Tibial artery (tissue), 4 donors: ENCODE measurements at regions not wholly inside any gene's neighbourhood (a gene's known extent, or its start where the extent isn't known, plus 50 kb on each side); places are given as distances from the start of the nearest gene placed in this dataset.

ENCODE experiments used
- DNase-seq, 2 donors: peaks; one replicate each; pipeline ENCODE4 v3.0.0-alpha.2; 2019
- H3K27ac ChIP-seq, 2 donors: fragments of 200-600 bp; sonication (generic) in 1 of 2; 1 replicate in 1 of 2; 2 replicates in 1 of 2; pipeline ENCODE4 v1.5.1; 2018 to 2019; ENCODE audit warnings: mild to moderate bottlenecking in 1 of 2
- H3K27me3 ChIP-seq, 2 donors: fragments of 200-600 bp; sonication (generic) in 1 of 2; one replicate each; pipeline versions ENCODE4 v1.5.1 to v1.6.0; 2016 to 2019
- H3K36me3 ChIP-seq, 3 donors: fragments of 200-600 bp; sonication (generic) in 2 of 3; one replicate each; pipeline ENCODE4 v1.5.1; 2016 to 2019; ENCODE audit warnings: mild to moderate bottlenecking in 2 of 3
- H3K4me1 ChIP-seq, 4 donors: fragments of 200-600 bp; sonication (generic) in 2 of 4; 1 replicate in 3 of 4; 2 replicates in 1 of 4; pipeline ENCODE4 v1.5.1; 2016 to 2019
- H3K4me3 ChIP-seq, 2 donors: fragments of 200-600 bp; sonication (generic) in 1 of 2; 1 replicate in 1 of 2; 2 replicates in 1 of 2; pipeline ENCODE4 v1.5.1; 2018 to 2019; ENCODE audit warnings: mild to moderate bottlenecking in 2 of 2
- H3K9me3 ChIP-seq, 3 donors: fragments of 200-600 bp; sonication (generic) in 1 of 3; one replicate each; pipeline ENCODE4 v1.5.1; 2016 to 2019
- intact Hi-C: fragments of 100-400 bp; cut with DNase I; formaldehyde crosslinking; loops from one replicate; pipeline ENCODE4 v1.15.0; 2023; ENCODE audit warnings: low total_unique reads
- TF ChIP-seq, protein P1 (sequence below), 2 experiments: fragments of 200-600 bp in 1 of 2; fragments of 450-650 bp in 1 of 2; IDR thresholded peaks; one replicate each; pipeline ENCODE4 v1.5.1; 2017 to 2019; ENCODE audit warnings: antibody characterized with exemption in 2 of 2, mild to moderate bottlenecking in 1 of 2, moderate library complexity in 1 of 2

DNA sequence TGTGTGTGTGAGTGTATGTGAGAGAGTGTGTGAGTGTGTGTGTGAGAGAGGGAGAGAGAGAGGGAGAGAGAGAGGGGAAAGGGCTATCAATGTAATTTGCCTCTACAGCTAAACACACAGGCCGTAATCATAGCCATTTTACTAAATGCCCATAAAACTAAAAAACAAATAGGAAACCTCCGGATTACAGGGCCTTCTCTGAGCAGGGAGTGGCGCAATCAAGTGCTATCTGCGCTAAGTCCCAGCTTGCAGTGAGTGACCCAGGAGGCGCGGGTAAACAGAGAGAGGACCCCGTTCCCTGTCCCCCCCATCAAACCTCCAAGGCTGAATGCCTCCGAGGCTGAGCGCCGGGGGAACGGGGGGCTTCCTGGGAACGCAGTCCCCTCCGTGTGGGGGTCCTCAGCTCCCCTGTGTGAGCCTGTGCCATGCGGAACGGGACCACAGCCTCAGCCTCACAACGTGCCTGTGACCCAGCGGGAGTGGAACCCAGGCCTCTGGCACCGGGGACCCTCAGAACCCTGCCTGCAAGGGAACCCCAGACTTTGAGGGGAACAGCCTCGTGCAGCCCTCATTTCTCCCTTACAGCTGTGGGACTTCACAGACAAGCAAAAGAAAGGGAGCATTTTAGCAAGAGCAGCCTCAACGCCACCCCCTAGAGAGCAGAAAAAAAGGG, 54.7 kb upstream of the ID2 start:
- Histone ChIP-seq H3K27ac (no peak overlapping the region), H3K27me3 (no peaks in the 10 kb centered on the region), H3K4me3 (no peak overlapping the region), H3K9me3 (no peaks in the 10 kb centered on the region), H3K36me3 (no peaks in the 10 kb centered on the region), H3K4me1 (no peaks in the 10 kb centered on the region)
- TF ChIP-seq, protein P1, sequence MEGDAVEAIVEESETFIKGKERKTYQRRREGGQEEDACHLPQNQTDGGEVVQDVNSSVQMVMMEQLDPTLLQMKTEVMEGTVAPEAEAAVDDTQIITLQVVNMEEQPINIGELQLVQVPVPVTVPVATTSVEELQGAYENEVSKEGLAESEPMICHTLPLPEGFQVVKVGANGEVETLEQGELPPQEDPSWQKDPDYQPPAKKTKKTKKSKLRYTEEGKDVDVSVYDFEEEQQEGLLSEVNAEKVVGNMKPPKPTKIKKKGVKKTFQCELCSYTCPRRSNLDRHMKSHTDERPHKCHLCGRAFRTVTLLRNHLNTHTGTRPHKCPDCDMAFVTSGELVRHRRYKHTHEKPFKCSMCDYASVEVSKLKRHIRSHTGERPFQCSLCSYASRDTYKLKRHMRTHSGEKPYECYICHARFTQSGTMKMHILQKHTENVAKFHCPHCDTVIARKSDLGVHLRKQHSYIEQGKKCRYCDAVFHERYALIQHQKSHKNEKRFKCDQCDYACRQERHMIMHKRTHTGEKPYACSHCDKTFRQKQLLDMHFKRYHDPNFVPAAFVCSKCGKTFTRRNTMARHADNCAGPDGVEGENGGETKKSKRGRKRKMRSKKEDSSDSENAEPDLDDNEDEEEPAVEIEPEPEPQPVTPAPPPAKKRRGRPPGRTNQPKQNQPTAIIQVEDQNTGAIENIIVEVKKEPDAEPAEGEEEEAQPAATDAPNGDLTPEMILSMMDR (IDR thresholded peaks at IDR 0.05), result no peak
- intact Hi-C loops, result no loop called here
- DNase-seq, result no peak

DNA sequence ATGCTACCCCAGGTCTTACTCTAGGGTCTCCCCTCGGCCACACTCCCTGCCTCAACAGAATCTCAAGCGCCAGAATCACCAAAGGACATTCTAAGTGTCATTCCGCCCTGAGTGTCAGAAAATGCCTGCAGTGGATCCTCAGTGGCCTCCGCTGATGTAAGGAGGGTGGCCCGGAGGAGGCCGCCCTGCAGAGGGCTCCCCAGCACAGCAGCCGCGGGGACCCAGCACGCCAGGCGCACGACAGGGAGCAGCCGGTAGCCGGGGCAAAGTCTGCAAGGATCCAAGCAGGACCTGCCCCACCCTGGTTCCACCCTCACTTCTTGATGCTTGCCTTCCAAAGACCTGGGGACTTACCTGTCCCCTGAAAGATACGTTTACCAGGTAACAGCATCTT, 54.2 kb upstream of the ID2 start:
- intact Hi-C loops, result no loop called here
- H3K36me3 ChIP-seq, result no peaks in the 10 kb centered on the region
- TF ChIP-seq, protein P1 (IDR thresholded peaks at IDR 0.05), result no peak
- H3K4me1 ChIP-seq, result no peaks in the 10 kb centered on the region
- no peak for DNase-seq
- no peak overlapping the region for H3K27ac ChIP-seq
- H3K9me3 ChIP-seq, result no peaks in the 10 kb centered on the region
- H3K4me3 ChIP-seq, result no peak overlapping the region
- H3K27me3 ChIP-seq, result no peaks in the 10 kb centered on the region

DNA sequence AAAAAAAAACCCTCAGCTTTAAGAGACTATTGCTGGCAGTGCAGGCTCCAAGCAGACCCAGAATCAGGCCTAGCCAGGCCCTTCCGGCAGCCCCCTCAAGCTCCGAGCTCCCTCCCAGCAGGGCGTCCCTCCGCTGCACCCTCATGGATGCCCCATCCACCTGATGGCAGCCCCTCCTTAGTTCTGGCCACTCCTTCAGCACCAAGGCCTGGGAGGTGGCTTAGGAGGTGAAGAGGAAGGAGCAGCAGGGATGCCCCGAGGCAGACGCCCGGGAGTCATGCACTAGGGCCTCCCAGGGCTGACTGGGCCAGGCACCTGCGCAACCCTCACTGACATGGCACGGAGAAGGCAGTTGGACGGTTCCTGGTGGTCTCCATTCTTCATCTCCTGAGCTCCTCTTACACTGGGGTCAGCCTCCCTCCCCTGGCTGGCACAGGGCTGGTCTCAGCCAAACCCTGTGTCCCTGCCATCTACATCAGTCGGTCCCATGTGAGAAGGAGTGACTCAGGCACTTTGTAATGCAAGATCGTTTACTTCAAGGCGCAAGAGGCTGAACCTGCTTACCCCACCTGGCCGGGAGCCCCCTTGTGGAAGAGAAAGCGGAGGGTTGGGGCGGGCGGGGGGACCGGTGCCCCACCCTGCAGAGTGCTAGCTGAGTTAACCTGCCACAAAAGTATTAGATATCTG, 53.5 kb upstream of the ID2 start:
- Histone ChIP-seq H3K4me1 (no peaks in the 10 kb centered on the region), H3K27ac (no peak overlapping the region), H3K9me3 (no peaks in the 10 kb centered on the region), H3K4me3 (no peak overlapping the region), H3K36me3 (no peaks in the 10 kb centered on the region), H3K27me3 (no peaks in the 10 kb centered on the region)
- intact Hi-C loops, result no loop called here
- TF ChIP-seq, protein P1 (IDR thresholded peaks at IDR 0.05), result no peak
- DNase-seq, result no peak

DNA sequence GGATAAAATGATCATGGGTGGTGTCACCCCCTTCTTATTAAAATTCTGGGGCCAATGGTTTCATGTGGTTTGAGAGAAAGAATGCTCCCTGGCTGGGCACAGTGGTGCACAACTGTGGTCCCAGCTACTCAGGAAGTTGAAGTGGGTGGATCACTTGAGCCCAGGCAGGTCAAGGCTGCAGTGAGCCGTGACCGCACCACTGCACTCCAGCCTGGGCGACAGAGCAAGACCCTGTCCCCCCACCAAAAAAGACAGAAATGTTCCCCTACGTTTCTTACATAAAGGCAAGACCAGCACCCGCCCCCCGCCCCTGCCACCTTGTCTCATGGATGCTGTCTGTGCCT, 53.0 kb upstream of the ID2 start:
- DNase-seq, result no peak
- no peaks in the 10 kb centered on the region for H3K4me1 ChIP-seq
- H3K4me3 ChIP-seq, result no peak overlapping the region
- H3K36me3 ChIP-seq, result no peaks in the 10 kb centered on the region
- TF ChIP-seq, protein P1 (IDR thresholded peaks at IDR 0.05), result no peak
- H3K27ac ChIP-seq, result no peak overlapping the region
- intact Hi-C loops, result no loop called here
- H3K27me3 ChIP-seq, result no peaks in the 10 kb centered on the region
- no peaks in the 10 kb centered on the region for H3K9me3 ChIP-seq

DNA sequence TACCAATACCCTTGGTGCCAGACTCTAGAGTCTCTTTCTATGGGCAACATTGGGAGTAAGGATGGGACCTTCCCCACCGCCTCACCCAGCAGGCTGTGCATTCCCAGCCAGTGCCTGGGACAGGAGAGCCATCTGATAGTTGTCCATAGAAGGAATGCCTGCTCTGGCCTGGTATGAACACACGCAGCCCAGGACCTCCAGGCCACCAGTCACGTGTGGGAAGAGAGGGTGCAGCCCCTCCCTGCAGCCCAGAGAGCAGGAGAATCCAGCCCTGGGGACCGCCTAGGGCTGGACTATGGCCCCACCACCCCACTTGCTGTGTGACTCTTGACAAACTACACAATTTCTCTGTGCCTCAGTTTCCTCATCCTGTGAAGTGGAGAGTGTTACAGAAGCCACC, 52.5 kb upstream of the ID2 start:
- Histone ChIP-seq H3K27me3 (no peaks in the 10 kb centered on the region), H3K27ac (no peak overlapping the region), H3K36me3 (no peaks in the 10 kb centered on the region), H3K9me3 (no peaks in the 10 kb centered on the region), H3K4me1 (no peaks in the 10 kb centered on the region), H3K4me3 (no peak overlapping the region)
- no peak for DNase-seq
- TF ChIP-seq, protein P1 (IDR thresholded peaks at IDR 0.05), result no peak
- intact Hi-C loops, result no loop called here
